Progenitor cell of endocrine pancreas (in vitro differentiated cells): ENCODE measurements at regions not wholly inside any gene's neighbourhood (a gene's known extent, or its start where the extent isn't known, plus 50 kb on each side); places are given as distances from the start of the nearest gene placed in this dataset.

Experiments
- DNase-seq: peaks from one replicate; pipeline ENCODE4 v3.0.0; 2021; ENCODE audit warnings: low spot score; ENCODE audit not compliant: unreplicated experiment
- H3K27ac Mint-ChIP-seq: 2 replicates; pipeline ENCODE4 v1.8.0; 2021; ENCODE audit warnings: mild to moderate bottlenecking, moderate library complexity, mixed read lengths
- H3K27me3 Mint-ChIP-seq: 2 replicates; pipeline ENCODE4 v1.8.0; 2021; ENCODE audit warnings: mixed read lengths
- H3K36me3 Mint-ChIP-seq: 2 replicates; pipeline ENCODE4 v1.8.0; 2022; ENCODE audit warnings: mixed read lengths; ENCODE audit not compliant: insufficient read depth
- H3K4me1 Mint-ChIP-seq: 2 replicates; pipeline ENCODE4 v1.8.0; 2021; ENCODE audit warnings: low read depth, mixed read lengths
- H3K4me3 Mint-ChIP-seq: 2 replicates; pipeline ENCODE4 v1.8.0; 2021; ENCODE audit warnings: low read depth, mild to moderate bottlenecking, moderate library complexity, mixed read lengths
- H3K9me3 Mint-ChIP-seq: 2 replicates; pipeline ENCODE4 v1.8.0; 2021; ENCODE audit warnings: low read depth, mixed read lengths
- CTCF ChIP-seq: fragments of 200-600 bp; sonication (generic); IDR thresholded peaks from one replicate; pipeline ENCODE4 v1.5.0; 2021; ENCODE audit warnings: antibody characterized with exemption, mild to moderate bottlenecking; ENCODE audit not compliant: unreplicated experiment

GRCh38 chr2:103814016-103814415 lies 1039.9 kb upstream of the POU3F3 start:
- DNase-seq: no peak
- Mint-ChIP-seq H3K4me1 (no peaks in the 10 kb centered on the region), H3K4me3 (no peak overlapping the region), H3K9me3 (no peaks in the 10 kb centered on the region), H3K27ac (no peak overlapping the region), H3K36me3 (no peaks in the 10 kb centered on the region), H3K27me3 (no peaks in the 10 kb centered on the region)
- TF ChIP-seq CTCF: no peak

GRCh38 chr2:103815731-103816130 lies 1038.2 kb upstream of the POU3F3 start:
- TF ChIP-seq CTCF: no peak
- Mint-ChIP-seq H3K4me1 (no peaks in the 10 kb centered on the region), H3K27ac (no peak overlapping the region), H3K36me3 (no peaks in the 10 kb centered on the region), H3K9me3 (no peaks in the 10 kb centered on the region), H3K27me3 (no peaks in the 10 kb centered on the region), H3K4me3 (no peak overlapping the region)
- DNase-seq: no peak

- Mint-ChIP-seq H3K36me3 (no peaks in the 10 kb centered on the region), H3K9me3 (no peaks in the 10 kb centered on the region), H3K4me1 (no peaks in the 10 kb centered on the region), H3K27ac (no peak overlapping the region), H3K27me3 (no peaks in the 10 kb centered on the region), H3K4me3 (no peak overlapping the region)
- no peak for DNase-seq
- no peak for TF ChIP-seq CTCF
Observed at GRCh38 chr2:103817746-103818145, 1036.2 kb upstream of the POU3F3 start.

GRCh38 chr2:103818176-103818575 lies 1035.7 kb upstream of the POU3F3 start:
- no peak overlapping the region for H3K27ac Mint-ChIP-seq
- H3K4me1 Mint-ChIP-seq: no peaks in the 10 kb centered on the region
- H3K27me3 Mint-ChIP-seq: no peaks in the 10 kb centered on the region
- H3K4me3 Mint-ChIP-seq: no peak overlapping the region
- TF ChIP-seq CTCF: no peak
- no peaks in the 10 kb centered on the region for H3K36me3 Mint-ChIP-seq
- no peaks in the 10 kb centered on the region for H3K9me3 Mint-ChIP-seq
- DNase-seq: no peak

GRCh38 chr2:103819599-103819998 lies 1034.3 kb upstream of the POU3F3 start:
- no peak for TF ChIP-seq CTCF
- H3K27ac Mint-ChIP-seq: no peak overlapping the region
- H3K9me3 Mint-ChIP-seq: no peaks in the 10 kb centered on the region
- H3K36me3 Mint-ChIP-seq: no peaks in the 10 kb centered on the region
- no peaks in the 10 kb centered on the region for H3K4me1 Mint-ChIP-seq
- H3K27me3 Mint-ChIP-seq: no peaks in the 10 kb centered on the region
- H3K4me3 Mint-ChIP-seq: no peak overlapping the region
- DNase-seq: no peak

- DNase-seq: no peak
- Mint-ChIP-seq H3K4me3 (no peak overlapping the region), H3K4me1 (no peaks in the 10 kb centered on the region), H3K27ac (no peak overlapping the region), H3K9me3 (peaks cover 5% of the 10 kb centered on the region), H3K27me3 (no peaks in the 10 kb centered on the region), H3K36me3 (no peaks in the 10 kb centered on the region)
- no peak for TF ChIP-seq CTCF
Observed at GRCh38 chr2:103823847-103824246, 1030.1 kb upstream of the POU3F3 start.
